Gastrocnemius medialis (tissue), 4 donors: ENCODE measurements at regions not wholly inside any gene's neighbourhood (a gene's known extent, or its start where the extent isn't known, plus 50 kb on each side); places are given as distances from the start of the nearest gene placed in this dataset.

Source experiments
- ATAC-seq, 2 donors: fragments of 150-250 bp; one replicate each; pipeline ENCODE4 v1.9.1; 2016
- DNase-seq, 2 donors: peaks; one replicate each; pipeline ENCODE4 v3.0.0-alpha.2; 2019
- H3K27ac ChIP-seq, 4 donors: fragments of 200-600 bp; sonication (generic); 1 replicate in 1 of 4; 2 replicates in 3 of 4; pipeline ENCODE4 v1.5.1; 2016 to 2018; ENCODE audit warnings: mild to moderate bottlenecking in 2 of 4, moderate library complexity in 1 of 4
- H3K27me3 ChIP-seq, 3 donors: fragments of 200-600 bp; sonication (generic) in 2 of 3; 1 replicate in 1 of 3; 2 replicates in 2 of 3; pipeline versions ENCODE4 v1.5.1 to v1.6.0; 2016 to 2019; ENCODE audit warnings: mild to moderate bottlenecking in 1 of 3, moderate library complexity in 1 of 3
- H3K36me3 ChIP-seq, 2 donors: fragments of 200-600 bp; sonication (generic) in 1 of 2; one replicate each; pipeline ENCODE4 v1.5.1; 2017 to 2018
- H3K4me1 ChIP-seq, 2 donors: fragments of 200-600 bp; sonication (generic) in 1 of 2; one replicate each; pipeline ENCODE4 v1.5.1; 2016 to 2017; ENCODE audit warnings: mild to moderate bottlenecking in 2 of 2
- H3K4me3 ChIP-seq, 4 donors: fragments of 200-600 bp; sonication (generic) in 3 of 4; 1 replicate in 1 of 4; 2 replicates in 3 of 4; pipeline ENCODE4 v1.5.1; 2016 to 2019; ENCODE audit warnings: mild to moderate bottlenecking in 2 of 4
- H3K9me3 ChIP-seq, 3 donors: fragments of 200-600 bp; sonication (generic) in 2 of 3; 1 replicate in 1 of 3; 2 replicates in 2 of 3; pipeline ENCODE4 v1.5.1; 2016 to 2019
- CTCF ChIP-seq, 5 experiments: fragments of 450-650 bp in 3 of 5; fragments of 200-600 bp in 2 of 5; sonication (generic) in 2 of 5; IDR thresholded peaks in 4 of 5; conservative IDR thresholded peaks in 1 of 5; 1 replicate in 4 of 5; 2 replicates in 1 of 5; pipeline ENCODE4 v1.5.1; 2016 to 2019; ENCODE audit warnings: antibody characterized with exemption in 5 of 5, mild to moderate bottlenecking in 3 of 5, moderate library complexity in 3 of 5
- POLR2A ChIP-seq, 2 donors: fragments of 450-650 bp; IDR thresholded peaks; one replicate each; pipeline ENCODE4 v1.6.1; 2017; ENCODE audit warnings: antibody characterized with exemption in 2 of 2, mild to moderate bottlenecking in 2 of 2, moderate library complexity in 2 of 2
- in situ Hi-C, 4 donors: fragments of 200-750 bp; cut with MboI; loops; one replicate each; pipeline versions ENCODE4 v1.15.0 to v1.8.0; 2017; ENCODE audit warnings: low sequenced_read_pairs in 4 of 4
- intact Hi-C: fragments of 100-400 bp; cut with DNase I; formaldehyde crosslinking; loops from one replicate; pipeline ENCODE4 v1.15.1; 2023; ENCODE audit warnings: low total_unique reads

- Histone ChIP-seq H3K27ac (no peak overlapping the region), H3K4me1 (no peaks in the 10 kb centered on the region), H3K4me3 (no peak overlapping the region), H3K9me3 (no peaks in the 10 kb centered on the region), H3K36me3 (no peaks in the 10 kb centered on the region), H3K27me3 (no peaks in the 10 kb centered on the region)
- in situ Hi-C loops (no loop called here), intact Hi-C loops (no loop called here)
- no peak for ATAC-seq
- no peak for TF ChIP-seq POLR2A (IDR thresholded peaks at IDR 0.05)
- TF ChIP-seq CTCF (IDR thresholded peaks at IDR 0.05 in 4 of 5, conservative IDR thresholded peaks at IDR 0.05 in 1 of 5): no peak
- no peak for DNase-seq
These were observed 510.4 kb upstream of the ADAMTS5 start for GRCh38 chr21:27477296-27477695.

DNA sequence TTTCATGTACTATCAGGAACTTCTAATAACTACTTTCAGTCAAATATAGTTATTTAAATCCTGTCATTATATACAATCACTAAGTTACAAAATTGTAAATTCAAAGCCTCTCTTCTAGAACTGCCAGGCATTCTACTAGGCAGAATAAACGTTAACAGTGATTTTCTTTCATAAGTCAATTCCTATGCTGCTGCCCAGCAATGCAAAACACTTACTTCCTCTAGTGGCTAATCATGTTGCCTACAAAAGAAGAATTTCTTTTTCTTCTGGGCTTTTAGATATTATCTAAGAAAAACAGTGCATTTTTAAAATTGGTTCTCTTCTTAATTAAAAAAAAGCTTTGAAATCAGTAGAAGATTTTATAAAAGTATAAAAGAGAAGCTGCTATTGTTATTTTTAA, 509.8 kb upstream of the ADAMTS5 start:
- TF ChIP-seq CTCF (IDR thresholded peaks at IDR 0.05 in 4 of 5, conservative IDR thresholded peaks at IDR 0.05 in 1 of 5): peak in 3 of 5 experiments; percentile 26 to 50 (median 40)
- no peak for TF ChIP-seq POLR2A (IDR thresholded peaks at IDR 0.05)
- ATAC-seq (no peak), DNase-seq (no peak)
- H3K36me3 ChIP-seq: no peaks in the 10 kb centered on the region
- intact Hi-C loops (no loop called here), in situ Hi-C loops (no loop called here)
- no peaks in the 10 kb centered on the region for H3K9me3 ChIP-seq
- H3K4me3 ChIP-seq: no peak overlapping the region
- H3K27me3 ChIP-seq: no peaks in the 10 kb centered on the region
- H3K4me1 ChIP-seq: no peaks in the 10 kb centered on the region
- no peak overlapping the region for H3K27ac ChIP-seq

DNA sequence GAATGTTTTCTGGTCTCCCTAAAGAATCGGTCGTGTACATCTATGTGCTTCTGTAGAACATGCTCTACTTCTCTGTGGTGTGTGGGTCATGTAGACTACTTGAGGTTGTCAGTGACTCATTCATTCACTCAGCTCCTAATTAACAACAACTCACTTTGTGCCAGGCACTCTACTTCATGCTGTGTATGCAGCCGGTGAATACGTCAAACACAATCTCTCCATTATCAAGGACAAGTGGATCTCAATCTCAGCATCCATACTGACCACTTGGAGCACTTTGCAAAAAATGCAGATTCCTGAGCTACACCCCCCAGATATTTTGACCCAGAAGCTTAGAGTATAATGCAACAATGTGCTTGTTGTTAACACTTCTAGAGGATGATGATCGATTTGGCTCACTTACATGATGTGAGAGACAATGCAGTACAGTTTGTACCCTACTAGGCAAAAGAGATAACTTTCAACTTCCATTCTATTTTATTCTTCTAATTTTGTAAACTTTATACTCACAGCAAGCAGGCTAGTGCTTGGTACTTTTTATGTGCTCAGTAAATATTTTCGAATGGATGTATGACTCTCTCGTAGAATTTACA, 508.6 kb upstream of the ADAMTS5 start:
- DNase-seq (no peak), ATAC-seq (no peak)
- H3K4me1 ChIP-seq: no peaks in the 10 kb centered on the region
- no peak overlapping the region for H3K27ac ChIP-seq
- no peaks in the 10 kb centered on the region for H3K9me3 ChIP-seq
- TF ChIP-seq POLR2A (IDR thresholded peaks at IDR 0.05): no peak
- no peak for TF ChIP-seq CTCF (IDR thresholded peaks at IDR 0.05 in 4 of 5, conservative IDR thresholded peaks at IDR 0.05 in 1 of 5)
- H3K36me3 ChIP-seq: no peaks in the 10 kb centered on the region
- intact Hi-C loops (no loop called here), in situ Hi-C loops (no loop called here)
- no peak overlapping the region for H3K4me3 ChIP-seq
- no peaks in the 10 kb centered on the region for H3K27me3 ChIP-seq

GRCh38 chr21:27467366-27467765, 500.5 kb upstream of the ADAMTS5 start:
- no peak for ATAC-seq
- no peaks in the 10 kb centered on the region for H3K27me3 ChIP-seq
- H3K9me3 ChIP-seq: no peaks in the 10 kb centered on the region
- no peaks in the 10 kb centered on the region for H3K4me1 ChIP-seq
- H3K4me3 ChIP-seq: no peak overlapping the region
- TF ChIP-seq POLR2A (IDR thresholded peaks at IDR 0.05) (no peak), CTCF (IDR thresholded peaks at IDR 0.05 in 4 of 5, conservative IDR thresholded peaks at IDR 0.05 in 1 of 5) (no peak)
- DNase-seq: no peak
- no peaks in the 10 kb centered on the region for H3K36me3 ChIP-seq
- intact Hi-C loops (no loop called here), in situ Hi-C loops (no loop called here)
- H3K27ac ChIP-seq: no peak overlapping the region

DNA sequence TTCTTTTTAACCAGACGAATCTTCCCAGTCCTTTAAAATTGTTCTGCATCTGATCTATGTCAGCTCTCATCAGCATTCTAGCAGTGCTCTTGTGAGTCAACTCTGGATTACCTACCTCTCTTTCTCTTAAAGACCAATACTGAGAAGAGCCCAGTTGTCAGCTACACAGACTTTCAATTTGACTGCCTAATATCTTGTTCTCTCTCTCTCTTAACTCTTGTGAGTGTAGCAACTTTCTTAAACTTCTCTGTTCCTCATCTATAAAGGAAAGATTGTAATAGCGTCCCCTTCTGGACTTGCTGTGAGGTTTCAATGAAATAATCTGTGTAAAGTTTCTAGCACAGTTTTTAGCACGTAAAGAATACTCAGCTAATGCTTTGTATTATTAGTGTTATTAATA, 499.3 kb upstream of the ADAMTS5 start:
- Histone ChIP-seq H3K4me1 (no peaks in the 10 kb centered on the region), H3K27me3 (no peaks in the 10 kb centered on the region), H3K27ac (no peak overlapping the region), H3K9me3 (no peaks in the 10 kb centered on the region), H3K4me3 (no peak overlapping the region), H3K36me3 (no peaks in the 10 kb centered on the region)
- TF ChIP-seq CTCF (IDR thresholded peaks at IDR 0.05 in 4 of 5, conservative IDR thresholded peaks at IDR 0.05 in 1 of 5) (no peak), POLR2A (IDR thresholded peaks at IDR 0.05) (no peak)
- intact Hi-C loops: no loop called here
- DNase-seq: no peak
- no peak for ATAC-seq
- in situ Hi-C loops: no loop called here
